CD4-positive, alpha-beta T cell (primary cell): ENCODE measurements at regions not wholly inside any gene's neighbourhood (a gene's known extent, or its start where the extent isn't known, plus 50 kb on each side); places are given as distances from the start of the nearest gene placed in this dataset.

Experiments
- ATAC-seq: fragments of 200-7000 bp; cut with Tn5 transposase; one replicate; pipeline ENCODE4 v1.10.0; 2022; ENCODE audit warnings: mild to moderate bottlenecking; ENCODE audit not compliant: poor library complexity
- CTCF ChIA-PET: fragments of 350-600 bp; sonication (Branson Sonifier 250); formaldehyde crosslinking; loops from one replicate; lab custom pipeline; 2021; ENCODE audit warnings: antibody characterized with exemption, inconsistent platforms; lab: Charles Lee
- POLR2A ChIA-PET: fragments of 350-600 bp; sonication (Branson Sonifier 250); formaldehyde crosslinking; loops from one replicate; lab custom pipeline; 2021; ENCODE audit warnings: antibody characterized with exemption, inconsistent platforms; lab: Charles Lee
- DNase-seq, 14 experiments: peaks; one replicate each; pipeline ENCODE4 v3.0.0-alpha.2; 2013 to 2020; ENCODE audit warnings: mixed read lengths in 2 of 14
- H3K27ac ChIP-seq, 2 donors: one replicate each; pipeline versions ENCODE4 v1.5.1 to v1.7.0; 2013; ENCODE audit warnings: low read length in 2 of 2, low read depth in 1 of 2, mild to moderate bottlenecking in 1 of 2
- H3K27me3 ChIP-seq, 2 experiments: 1 replicate in 1 of 2; 2 replicates in 1 of 2; pipeline versions ENCODE4 v1.6.1 to v1.7.0; 2013; ENCODE audit warnings: low read length in 2 of 2, control low read depth in 1 of 2, mild to moderate bottlenecking in 1 of 2, moderate library complexity in 1 of 2; ENCODE audit not compliant: insufficient read depth in 2 of 2, control insufficient read depth in 1 of 2
- H3K36me3 ChIP-seq: one replicate; pipeline ENCODE4 v1.6.1; 2013; ENCODE audit warnings: low read length, control low read depth; ENCODE audit not compliant: insufficient read depth
- H3K4me1 ChIP-seq: one replicate; pipeline ENCODE4 v1.6.1; 2013; ENCODE audit warnings: low read length, control low read depth; ENCODE audit not compliant: insufficient read depth
- H3K4me3 ChIP-seq: one replicate; pipeline ENCODE4 v1.5.1; 2013; ENCODE audit warnings: mild to moderate bottlenecking, low read length, moderate library complexity
- H3K9me3 ChIP-seq, 2 experiments: 1 replicate in 1 of 2; 2 replicates in 1 of 2; pipeline versions ENCODE4 v1.6.1 to v1.7.0; 2013; ENCODE audit warnings: low read length in 2 of 2, mild to moderate bottlenecking in 2 of 2, control low read depth in 1 of 2, moderate library complexity in 1 of 2; ENCODE audit not compliant: control insufficient read depth in 1 of 2, insufficient read depth in 1 of 2
- H3K27ac Mint-ChIP-seq: one replicate; pipeline ENCODE4 v1.8.0; 2020; ENCODE audit warnings: mixed read lengths
- H3K27me3 Mint-ChIP-seq: one replicate; pipeline ENCODE4 v1.8.0; 2021; ENCODE audit warnings: mixed read lengths
- H3K36me3 Mint-ChIP-seq: one replicate; pipeline ENCODE4 v1.8.0; 2021; ENCODE audit warnings: low read depth, mixed read lengths
- H3K4me1 Mint-ChIP-seq: one replicate; pipeline ENCODE4 v1.8.0; 2021; ENCODE audit warnings: low read depth, mixed read lengths
- H3K4me3 Mint-ChIP-seq: one replicate; pipeline ENCODE4 v1.8.0; 2020; ENCODE audit warnings: mild to moderate bottlenecking, mixed read lengths
- H3K9me3 Mint-ChIP-seq: one replicate; pipeline ENCODE4 v1.8.0; 2020; ENCODE audit warnings: mixed read lengths
- intact Hi-C, 2 experiments: fragments of 100-400 bp; cut with DNase I in 1 of 2; cut with micrococcal nuclease in 1 of 2; formaldehyde crosslinking; loops; one replicate each; pipeline versions ENCODE4 v1.15.1 to v1.9.0; 2023 to 2025; cut with DNase I, micrococcal nuclease
- TF ChIP-seq, protein P1 (sequence below): fragments of 200-600 bp; IDR thresholded peaks from one replicate; pipeline ENCODE4 v1.8.0; 2022; ENCODE audit warnings: antibody characterized with exemption, mild to moderate bottlenecking

DNA sequence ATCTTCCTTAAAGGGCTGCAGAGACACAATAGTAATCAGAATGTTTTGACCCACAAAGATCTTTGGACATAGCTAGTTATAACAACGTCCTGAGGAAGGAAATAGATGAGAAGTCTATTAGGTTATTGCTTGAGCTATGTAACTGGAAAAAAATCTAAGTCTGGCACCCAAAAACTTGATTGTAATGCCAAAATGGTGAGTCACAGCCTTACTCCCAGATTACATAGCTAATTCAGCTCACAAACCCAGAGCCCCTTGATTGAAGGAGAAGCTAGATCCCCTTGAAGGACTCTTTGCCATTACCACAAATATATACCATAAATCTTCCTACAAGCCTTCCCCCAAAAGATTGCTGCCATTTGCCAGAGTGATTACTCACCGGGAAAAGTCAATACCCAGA is 341.8 kb upstream of the KIF2A start:
- TF ChIP-seq, protein P1, sequence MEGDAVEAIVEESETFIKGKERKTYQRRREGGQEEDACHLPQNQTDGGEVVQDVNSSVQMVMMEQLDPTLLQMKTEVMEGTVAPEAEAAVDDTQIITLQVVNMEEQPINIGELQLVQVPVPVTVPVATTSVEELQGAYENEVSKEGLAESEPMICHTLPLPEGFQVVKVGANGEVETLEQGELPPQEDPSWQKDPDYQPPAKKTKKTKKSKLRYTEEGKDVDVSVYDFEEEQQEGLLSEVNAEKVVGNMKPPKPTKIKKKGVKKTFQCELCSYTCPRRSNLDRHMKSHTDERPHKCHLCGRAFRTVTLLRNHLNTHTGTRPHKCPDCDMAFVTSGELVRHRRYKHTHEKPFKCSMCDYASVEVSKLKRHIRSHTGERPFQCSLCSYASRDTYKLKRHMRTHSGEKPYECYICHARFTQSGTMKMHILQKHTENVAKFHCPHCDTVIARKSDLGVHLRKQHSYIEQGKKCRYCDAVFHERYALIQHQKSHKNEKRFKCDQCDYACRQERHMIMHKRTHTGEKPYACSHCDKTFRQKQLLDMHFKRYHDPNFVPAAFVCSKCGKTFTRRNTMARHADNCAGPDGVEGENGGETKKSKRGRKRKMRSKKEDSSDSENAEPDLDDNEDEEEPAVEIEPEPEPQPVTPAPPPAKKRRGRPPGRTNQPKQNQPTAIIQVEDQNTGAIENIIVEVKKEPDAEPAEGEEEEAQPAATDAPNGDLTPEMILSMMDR, result no peak
- ChIA-PET CTCF (no interaction called here), POLR2A (no interaction called here)
- no peaks in the 10 kb centered on the region for H3K9me3 Mint-ChIP-seq
- H3K27me3 Mint-ChIP-seq, result no peaks in the 10 kb centered on the region
- DNase-seq (no peak), ATAC-seq (no peak)
- intact Hi-C loops, result no loop called here
- H3K4me1 Mint-ChIP-seq, result no peaks in the 10 kb centered on the region
- H3K4me3 Mint-ChIP-seq, result no peak overlapping the region
- Histone ChIP-seq H3K4me3 (no peak overlapping the region), H3K36me3 (no peaks in the 10 kb centered on the region), H3K9me3 (no peaks in the 10 kb centered on the region), H3K27me3 (no peaks in the 10 kb centered on the region), H3K27ac (no peak overlapping the region), H3K4me1 (no peaks in the 10 kb centered on the region)
- no peaks in the 10 kb centered on the region for H3K36me3 Mint-ChIP-seq
- no peak overlapping the region for H3K27ac Mint-ChIP-seq

DNA sequence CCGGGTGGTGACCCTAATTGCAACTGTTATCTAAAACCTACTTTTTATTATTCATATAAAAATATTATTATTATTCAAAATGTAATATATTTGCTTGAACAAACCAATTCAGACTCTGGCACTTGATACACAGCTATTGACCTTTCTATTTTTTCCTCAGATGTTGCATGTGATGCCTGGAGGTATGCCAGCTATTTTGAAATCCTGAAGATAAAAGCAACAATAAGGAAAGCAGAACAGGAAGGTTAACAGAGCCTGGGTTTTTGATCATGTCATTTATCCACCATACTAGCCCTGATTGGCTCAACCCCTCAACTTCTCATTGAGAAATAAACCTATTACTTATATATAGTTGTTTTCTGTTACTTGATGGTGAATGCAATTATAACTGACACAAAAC is 340.9 kb upstream of the KIF2A start:
- Histone ChIP-seq H3K9me3 (no peaks in the 10 kb centered on the region), H3K27ac (no peak overlapping the region), H3K27me3 (no peaks in the 10 kb centered on the region), H3K4me3 (no peak overlapping the region), H3K4me1 (no peaks in the 10 kb centered on the region), H3K36me3 (no peaks in the 10 kb centered on the region)
- intact Hi-C loops, result no loop called here
- ChIA-PET CTCF (no interaction called here), POLR2A (no interaction called here)
- Mint-ChIP-seq H3K36me3 (no peaks in the 10 kb centered on the region), H3K4me1 (no peaks in the 10 kb centered on the region), H3K4me3 (no peak overlapping the region), H3K27ac (no peak overlapping the region), H3K27me3 (peaks cover 1% of the 10 kb centered on the region), H3K9me3 (no peaks in the 10 kb centered on the region)
- no peak for ATAC-seq
- DNase-seq, result no peak
- TF ChIP-seq, protein P1, result no peak

DNA sequence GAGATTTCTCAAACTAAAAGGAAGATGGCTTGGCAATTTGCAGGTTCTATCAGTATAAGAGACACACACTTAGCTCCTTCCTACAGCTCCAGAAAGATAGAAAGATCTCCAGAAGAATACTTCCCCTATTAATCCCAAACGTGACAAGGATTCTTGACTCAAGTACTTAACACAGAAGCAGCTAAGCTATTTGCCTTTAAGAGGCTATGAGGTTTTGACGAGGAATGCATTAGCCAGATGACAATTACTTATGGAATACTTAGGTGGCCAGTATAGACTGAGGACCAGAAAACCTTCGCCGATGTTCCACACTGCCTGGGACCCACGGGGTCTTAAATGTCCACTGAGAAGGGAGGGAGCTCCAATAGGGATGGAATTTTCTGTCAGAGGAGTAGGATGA is 340.5 kb upstream of the KIF2A start:
- H3K4me1 ChIP-seq, result no peaks in the 10 kb centered on the region
- DNase-seq, result no peak
- H3K9me3 Mint-ChIP-seq, result no peaks in the 10 kb centered on the region
- no peaks in the 10 kb centered on the region for H3K9me3 ChIP-seq
- H3K4me3 Mint-ChIP-seq, result no peak overlapping the region
- CTCF ChIA-PET, result no interaction called here
- TF ChIP-seq, protein P1, result no peak
- POLR2A ChIA-PET, result no interaction called here
- ATAC-seq, result no peak
- no peaks in the 10 kb centered on the region for H3K36me3 Mint-ChIP-seq
- peaks cover 4% of the 10 kb centered on the region for H3K27me3 Mint-ChIP-seq
- H3K27me3 ChIP-seq, result no peaks in the 10 kb centered on the region
- H3K27ac ChIP-seq, result no peak overlapping the region
- H3K4me3 ChIP-seq, result no peak overlapping the region
- intact Hi-C loops, result no loop called here
- no peaks in the 10 kb centered on the region for H3K36me3 ChIP-seq
- H3K4me1 Mint-ChIP-seq, result no peaks in the 10 kb centered on the region
- H3K27ac Mint-ChIP-seq, result no peak overlapping the region
